Spleen (tissue), 7 donors: ENCODE measurements at regions not wholly inside any gene's neighbourhood (a gene's known extent, or its start where the extent isn't known, plus 50 kb on each side); places are given as distances from the start of the nearest gene placed in this dataset.

Source experiments
- POLR2A ChIP-seq, 3 donors: fragments of 450-650 bp; IDR thresholded peaks; one replicate each; pipeline ENCODE4 v1.5.1; 2017; ENCODE audit warnings: antibody characterized with exemption in 3 of 3, mild to moderate bottlenecking in 1 of 3
- POLR2AphosphoS5 ChIP-seq, 3 donors: sonication (generic); formaldehyde crosslinking; IDR thresholded peaks; one replicate each; pipeline ENCODE4 v1.5.1; 2017; ENCODE audit warnings: antibody characterized with exemption in 3 of 3
- TF ChIP-seq, protein P1 (sequence below), 11 experiments: fragments of 200-600 bp in 7 of 11; fragments of 450-650 bp in 4 of 11; sonication (generic) in 4 of 11; IDR thresholded peaks in 8 of 11; conservative IDR thresholded peaks in 3 of 11; 1 replicate in 7 of 11; 2 replicates in 4 of 11; pipeline versions ENCODE4 v1.4.0 to v1.8.0; 2016 to 2021; ENCODE audit warnings: antibody characterized with exemption in 11 of 11, inconsistent platforms in 4 of 11, mild to moderate bottlenecking in 1 of 11
- donor health status: DM: no; HTN: no; CAD: no; lungs with moderate emphysema.
- donor health status: DM: no; HTN: no; CAD: no.
- donor health status: DM: no; HTN: no; CAD: no.

DNA sequence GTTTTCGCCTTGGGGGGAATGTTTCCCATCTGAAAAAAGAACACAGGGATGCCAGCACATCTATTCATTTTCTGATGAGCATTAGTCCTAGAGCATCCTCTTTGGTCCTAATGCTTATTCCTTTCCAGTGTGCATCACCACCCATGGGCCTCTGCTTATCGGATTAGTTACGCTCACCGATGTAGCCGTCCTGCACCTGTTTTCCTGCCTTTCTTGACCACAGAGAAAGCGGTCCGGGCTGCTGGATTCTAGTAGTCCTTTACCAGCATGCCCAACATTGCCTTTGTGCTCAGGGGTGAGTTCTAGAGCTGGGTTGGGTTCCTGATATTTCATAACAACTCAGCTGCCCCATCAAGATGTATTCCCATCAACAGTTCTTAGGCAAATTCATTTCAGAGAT lies 2084.5 kb upstream of the C9orf72 start:
- TF ChIP-seq, protein P1, sequence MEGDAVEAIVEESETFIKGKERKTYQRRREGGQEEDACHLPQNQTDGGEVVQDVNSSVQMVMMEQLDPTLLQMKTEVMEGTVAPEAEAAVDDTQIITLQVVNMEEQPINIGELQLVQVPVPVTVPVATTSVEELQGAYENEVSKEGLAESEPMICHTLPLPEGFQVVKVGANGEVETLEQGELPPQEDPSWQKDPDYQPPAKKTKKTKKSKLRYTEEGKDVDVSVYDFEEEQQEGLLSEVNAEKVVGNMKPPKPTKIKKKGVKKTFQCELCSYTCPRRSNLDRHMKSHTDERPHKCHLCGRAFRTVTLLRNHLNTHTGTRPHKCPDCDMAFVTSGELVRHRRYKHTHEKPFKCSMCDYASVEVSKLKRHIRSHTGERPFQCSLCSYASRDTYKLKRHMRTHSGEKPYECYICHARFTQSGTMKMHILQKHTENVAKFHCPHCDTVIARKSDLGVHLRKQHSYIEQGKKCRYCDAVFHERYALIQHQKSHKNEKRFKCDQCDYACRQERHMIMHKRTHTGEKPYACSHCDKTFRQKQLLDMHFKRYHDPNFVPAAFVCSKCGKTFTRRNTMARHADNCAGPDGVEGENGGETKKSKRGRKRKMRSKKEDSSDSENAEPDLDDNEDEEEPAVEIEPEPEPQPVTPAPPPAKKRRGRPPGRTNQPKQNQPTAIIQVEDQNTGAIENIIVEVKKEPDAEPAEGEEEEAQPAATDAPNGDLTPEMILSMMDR (IDR thresholded peaks at IDR 0.05 in 8 of 11, conservative IDR thresholded peaks at IDR 0.05 in 3 of 11) = no peak
- TF ChIP-seq POLR2AphosphoS5 (IDR thresholded peaks at IDR 0.05) = no peak
- TF ChIP-seq POLR2A (IDR thresholded peaks at IDR 0.05) = no peak
